Endothelial cell of umbilical vein (primary cell): ENCODE measurements at regions not wholly inside any gene's neighbourhood (a gene's known extent, or its start where the extent isn't known, plus 50 kb on each side); places are given as distances from the start of the nearest gene placed in this dataset.

Experiments
- BruUV-seq: library from RNA; stranded (reverse); fragments of 400-500 nt; replicated peaks from 2 replicates; lab custom pipeline; 2021; lab: Mats Ljungman, UMichigan
- CTCF ChIA-PET: fragments of 300-600, 350-600 bp; sonication (Branson Sonifier 250); formaldehyde crosslinking; loops from one replicate; lab custom pipeline; 2021; ENCODE audit warnings: antibody characterized with exemption, inconsistent platforms; lab: Charles Lee
- POLR2A ChIA-PET: fragments of 300-600, 350-600 bp; sonication (Branson Sonifier 250); formaldehyde crosslinking; loops from one replicate; lab custom pipeline; 2021; ENCODE audit warnings: antibody characterized with exemption, inconsistent platforms; lab: Charles Lee
- DNase-seq: peaks from one replicate; pipeline ENCODE4 v3.0.0-alpha.2; 2011; ENCODE audit warnings: low read depth, low spot score
- FAIRE-seq: peaks from 2 replicates; lab custom pipeline; 2011; peaks lifted over from hg19 to GRCh38; lab: Jason Lieb, UNC
- H2AFZ ChIP-seq: 2 replicates; pipeline ENCODE4 v1.6.0; 2012; ENCODE audit warnings: low read depth, low read length, control low read depth, inconsistent platforms
- H3K27ac ChIP-seq: 2 replicates; pipeline ENCODE4 v1.5.1; 2011; ENCODE audit warnings: low read depth, mild to moderate bottlenecking, control low read depth, low read length, moderate library complexity; ENCODE audit not compliant: insufficient read depth
- H3K27me3 ChIP-seq, 2 experiments: 2 replicates each; pipeline versions ENCODE4 v1.6.0 to v1.6.1; 2011; ENCODE audit warnings: low read length in 2 of 2, mixed read lengths in 1 of 2; ENCODE audit not compliant: control insufficient read depth in 2 of 2, insufficient read depth in 2 of 2
- H3K36me3 ChIP-seq, 2 experiments: 2 replicates in 1 of 2; 3 replicates in 1 of 2; pipeline ENCODE4 v1.5.1; 2011; ENCODE audit warnings: low read length in 2 of 2, mild to moderate bottlenecking in 1 of 2, moderate library complexity in 1 of 2; ENCODE audit not compliant: control insufficient read depth in 2 of 2, insufficient read depth in 2 of 2; ENCODE audit errors: extremely low read depth in 1 of 2
- H3K4me1 ChIP-seq: 3 replicates; pipeline ENCODE4 v1.5.1; 2011; ENCODE audit warnings: mild to moderate bottlenecking, low read length; ENCODE audit not compliant: control insufficient read depth, insufficient read depth; ENCODE audit errors: extremely low read depth
- H3K4me2 ChIP-seq: 2 replicates; pipeline ENCODE4 v1.6.1; 2011; ENCODE audit warnings: low read length, control low read depth, mixed read lengths; ENCODE audit not compliant: insufficient read depth
- H3K4me3 ChIP-seq, 3 experiments: fragments of 200-600 bp in 1 of 3; sonication (generic), shearing (Covaris generic) in 1 of 3; replicated peaks in 1 of 3; 2 replicates each; pipeline ENCODE4 v1.5.1; 2011 to 2016; ENCODE audit warnings: control low read depth in 3 of 3, low read length in 3 of 3, mild to moderate bottlenecking in 2 of 3, inconsistent platforms in 1 of 3, low read depth in 1 of 3, moderate library complexity in 1 of 3; ENCODE audit not compliant: insufficient read depth in 1 of 3
- H3K79me2 ChIP-seq: 2 replicates; pipeline ENCODE4 v1.6.0; 2012; ENCODE audit warnings: low read length, inconsistent platforms; ENCODE audit not compliant: control insufficient read depth, insufficient read depth
- H3K9ac ChIP-seq: replicated peaks from 2 replicates; pipeline ENCODE3; 2011; ENCODE audit warnings: low read length, control low read depth; ENCODE audit not compliant: insufficient read depth; ENCODE audit errors: extremely low read depth
- H3K9me1 ChIP-seq: replicated peaks from 3 replicates; pipeline ENCODE4 v1.6.0; 2011; ENCODE audit warnings: mild to moderate bottlenecking, low read length; ENCODE audit not compliant: control insufficient read depth, insufficient read depth; ENCODE audit errors: extremely low read depth
- H3K9me3 ChIP-seq: replicated peaks from 2 replicates; pipeline ENCODE4 v1.5.1; 2012; ENCODE audit warnings: low read length, inconsistent platforms; ENCODE audit not compliant: control insufficient read depth, insufficient read depth
- H4K20me1 ChIP-seq: replicated peaks from 2 replicates; pipeline ENCODE3; 2011; ENCODE audit warnings: mild to moderate bottlenecking, low read length; ENCODE audit not compliant: control insufficient read depth, insufficient read depth; ENCODE audit errors: extremely low read depth
- EZH2 ChIP-seq: IDR thresholded peaks from 2 replicates; pipeline ENCODE4 v1.6.1; 2012; ENCODE audit warnings: borderline replicate concordance, low read depth, mild to moderate bottlenecking, moderate library complexity, low read length, inconsistent platforms; ENCODE audit not compliant: severe bottlenecking
- GATA2 ChIP-seq: IDR thresholded peaks from 2 replicates; pipeline ENCODE4 v1.7.0; 2011; ENCODE audit warnings: low read depth, mild to moderate bottlenecking, moderate library complexity, mixed read lengths, low read length; ENCODE audit not compliant: insufficient read length, insufficient read depth
- JUN ChIP-seq: IDR thresholded peaks from 2 replicates; pipeline ENCODE4 v1.6.1; 2011; ENCODE audit warnings: borderline replicate concordance, low read depth; ENCODE audit not compliant: insufficient read length, insufficient read depth
- POLR2A ChIP-seq: IDR thresholded peaks from 2 replicates; pipeline ENCODE4 v1.6.1; 2012; ENCODE audit warnings: low read depth, mild to moderate bottlenecking, control low read depth, low read length
- POLR2AphosphoS5 ChIP-seq: IDR thresholded peaks from 2 replicates; pipeline ENCODE4 v1.6.1; 2012; ENCODE audit warnings: low read depth, mild to moderate bottlenecking, control low read depth, low read length, moderate library complexity; ENCODE audit not compliant: insufficient read depth
- dilution Hi-C: fragments of 300-500 bp; cut with MboI; formaldehyde crosslinking; loops from one replicate; pipeline ENCODE4 v1.15.0; 2019; ENCODE audit warnings: low sequenced_read_pairs; ENCODE audit not compliant: extremely low pct_ligation_motif_present
- intact Hi-C: fragments of 100-400 bp; cut with micrococcal nuclease; formaldehyde crosslinking; loops from one replicate; pipeline ENCODE4 v1.10.0; 2022
- TF ChIP-seq, protein P1 (sequence below), 2 donors: IDR thresholded peaks; 1 replicate in 1 of 2; 2 replicates in 1 of 2; pipeline ENCODE4 v1.5.1; 2011; ENCODE audit warnings: low read length in 2 of 2, mild to moderate bottlenecking in 2 of 2, moderate library complexity in 2 of 2, control low read depth in 1 of 2, inconsistent platforms in 1 of 2, low read depth in 1 of 2; ENCODE audit not compliant: insufficient read depth in 1 of 2; ENCODE audit errors: extremely low read depth in 1 of 2
- TF ChIP-seq, protein P2 (sequence below): IDR thresholded peaks from 2 replicates; pipeline ENCODE4 v1.6.1; 2011; ENCODE audit not compliant: insufficient read depth, insufficient read length

DNA sequence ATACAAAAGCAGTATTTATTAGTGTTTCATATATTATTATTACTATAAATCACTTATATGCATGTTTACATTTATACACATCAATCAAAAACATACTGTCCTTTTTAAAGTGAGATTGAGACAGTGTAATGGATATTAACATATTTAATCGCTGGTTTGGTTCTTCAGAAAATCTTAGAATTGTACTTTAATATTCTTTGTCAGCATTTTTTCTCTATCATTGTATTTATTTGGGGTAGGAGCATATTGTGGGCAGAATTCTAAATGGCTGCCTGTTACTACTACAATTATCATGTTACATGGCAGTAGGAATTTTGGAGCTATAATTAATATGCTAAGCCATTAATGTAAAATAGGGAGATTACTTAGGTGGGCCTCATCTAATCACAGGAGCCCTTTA lies 722.6 kb downstream of the TLR4 start:
- FAIRE-seq (no peak), DNase-seq (no peak)
- no peak overlapping the region for H2AFZ ChIP-seq
- no peaks in the 10 kb centered on the region for H3K4me1 ChIP-seq
- H3K4me2 ChIP-seq, result no peak overlapping the region
- H4K20me1 ChIP-seq, result no peaks in the 10 kb centered on the region
- CTCF ChIA-PET, result no interaction called here
- H3K79me2 ChIP-seq, result no peaks in the 10 kb centered on the region
- POLR2A ChIA-PET, result no interaction called here
- dilution Hi-C loops (no loop called here), intact Hi-C loops (no loop called here)
- H3K27me3 ChIP-seq, result no peaks in the 10 kb centered on the region
- TF ChIP-seq JUN, result no peak
- TF ChIP-seq, protein P1, sequence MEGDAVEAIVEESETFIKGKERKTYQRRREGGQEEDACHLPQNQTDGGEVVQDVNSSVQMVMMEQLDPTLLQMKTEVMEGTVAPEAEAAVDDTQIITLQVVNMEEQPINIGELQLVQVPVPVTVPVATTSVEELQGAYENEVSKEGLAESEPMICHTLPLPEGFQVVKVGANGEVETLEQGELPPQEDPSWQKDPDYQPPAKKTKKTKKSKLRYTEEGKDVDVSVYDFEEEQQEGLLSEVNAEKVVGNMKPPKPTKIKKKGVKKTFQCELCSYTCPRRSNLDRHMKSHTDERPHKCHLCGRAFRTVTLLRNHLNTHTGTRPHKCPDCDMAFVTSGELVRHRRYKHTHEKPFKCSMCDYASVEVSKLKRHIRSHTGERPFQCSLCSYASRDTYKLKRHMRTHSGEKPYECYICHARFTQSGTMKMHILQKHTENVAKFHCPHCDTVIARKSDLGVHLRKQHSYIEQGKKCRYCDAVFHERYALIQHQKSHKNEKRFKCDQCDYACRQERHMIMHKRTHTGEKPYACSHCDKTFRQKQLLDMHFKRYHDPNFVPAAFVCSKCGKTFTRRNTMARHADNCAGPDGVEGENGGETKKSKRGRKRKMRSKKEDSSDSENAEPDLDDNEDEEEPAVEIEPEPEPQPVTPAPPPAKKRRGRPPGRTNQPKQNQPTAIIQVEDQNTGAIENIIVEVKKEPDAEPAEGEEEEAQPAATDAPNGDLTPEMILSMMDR (IDR thresholded peaks at IDR 0.05; ENCODE audit: extremely low read depth in 1 of 2, insufficient read depth in 1 of 2, low read depth in 1 of 2, low read length in 2 of 2), result no peak
- TF ChIP-seq GATA2, result no peak
- TF ChIP-seq EZH2, result no peak
- no peak for TF ChIP-seq POLR2A
- TF ChIP-seq POLR2AphosphoS5, result no peak
- TF ChIP-seq, protein P2, sequence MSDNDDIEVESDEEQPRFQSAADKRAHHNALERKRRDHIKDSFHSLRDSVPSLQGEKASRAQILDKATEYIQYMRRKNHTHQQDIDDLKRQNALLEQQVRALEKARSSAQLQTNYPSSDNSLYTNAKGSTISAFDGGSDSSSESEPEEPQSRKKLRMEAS, result no peak
- no peak overlapping the region for H3K4me3 ChIP-seq
- no peak overlapping the region for H3K27ac ChIP-seq
- peaks cover 2% of the 10 kb centered on the region for H3K9me3 ChIP-seq
- no peak overlapping the region for H3K9ac ChIP-seq
- BruUV-seq, result no TSS peak
- no peaks in the 10 kb centered on the region for H3K36me3 ChIP-seq
- no peaks in the 10 kb centered on the region for H3K9me1 ChIP-seq
